ENCODE measurements at regions not wholly inside any gene's neighbourhood (a gene's known extent, or its start where the extent isn't known, plus 50 kb on each side); places are given as distances from the start of the nearest gene placed in this dataset.
"Not testable (repeated sequence)": the region's sequence is repeated elsewhere in the genome, so short reads cannot be mapped to it uniquely, and the experiment has no call there.

DNA sequence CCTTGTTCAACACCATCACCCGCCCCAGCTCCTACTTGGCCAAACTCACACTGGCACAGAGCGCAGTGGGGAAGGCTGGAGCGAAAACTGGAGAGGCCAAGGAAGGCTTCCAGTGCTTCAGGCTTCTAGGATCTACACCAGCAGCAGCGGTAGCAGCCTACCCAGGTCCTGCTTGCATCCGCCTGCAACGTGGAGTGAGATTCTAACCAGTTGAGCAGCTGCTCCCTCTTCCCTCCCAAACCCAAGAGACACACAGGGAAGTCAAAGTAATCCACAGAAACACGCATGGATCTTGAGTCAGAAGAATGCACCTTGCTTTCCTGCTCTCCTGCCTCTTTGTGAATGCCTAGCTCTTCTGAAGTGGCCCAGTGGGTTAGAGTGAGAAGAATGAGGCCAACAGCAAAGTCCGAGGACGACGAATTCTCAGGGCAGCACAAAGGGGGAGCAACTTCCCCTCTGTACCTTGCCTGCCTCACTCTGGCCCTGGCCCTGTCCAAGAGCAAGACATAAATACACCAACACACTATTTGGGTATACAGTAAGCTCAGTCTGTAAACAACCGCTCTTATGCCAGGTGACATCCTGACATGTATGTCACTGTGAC lies 95.9 kb upstream of the FOXQ1 start:
- peaks cover 5% of the 10 kb centered on the region for H3K4me1 Mint-ChIP-seq
- no peaks in the 10 kb centered on the region for H3K27me3 Mint-ChIP-seq (ENCODE audit: low read depth)
- TF ChIP-seq, protein P1, sequence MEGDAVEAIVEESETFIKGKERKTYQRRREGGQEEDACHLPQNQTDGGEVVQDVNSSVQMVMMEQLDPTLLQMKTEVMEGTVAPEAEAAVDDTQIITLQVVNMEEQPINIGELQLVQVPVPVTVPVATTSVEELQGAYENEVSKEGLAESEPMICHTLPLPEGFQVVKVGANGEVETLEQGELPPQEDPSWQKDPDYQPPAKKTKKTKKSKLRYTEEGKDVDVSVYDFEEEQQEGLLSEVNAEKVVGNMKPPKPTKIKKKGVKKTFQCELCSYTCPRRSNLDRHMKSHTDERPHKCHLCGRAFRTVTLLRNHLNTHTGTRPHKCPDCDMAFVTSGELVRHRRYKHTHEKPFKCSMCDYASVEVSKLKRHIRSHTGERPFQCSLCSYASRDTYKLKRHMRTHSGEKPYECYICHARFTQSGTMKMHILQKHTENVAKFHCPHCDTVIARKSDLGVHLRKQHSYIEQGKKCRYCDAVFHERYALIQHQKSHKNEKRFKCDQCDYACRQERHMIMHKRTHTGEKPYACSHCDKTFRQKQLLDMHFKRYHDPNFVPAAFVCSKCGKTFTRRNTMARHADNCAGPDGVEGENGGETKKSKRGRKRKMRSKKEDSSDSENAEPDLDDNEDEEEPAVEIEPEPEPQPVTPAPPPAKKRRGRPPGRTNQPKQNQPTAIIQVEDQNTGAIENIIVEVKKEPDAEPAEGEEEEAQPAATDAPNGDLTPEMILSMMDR (IDR thresholded peaks at IDR 0.05; ENCODE audit: unreplicated experiment in 3 of 3): no peak
- H3K9me3 Mint-ChIP-seq: no peaks in the 10 kb centered on the region
- no peak overlapping the region for H3K4me3 Mint-ChIP-seq
- H3K36me3 Mint-ChIP-seq (ENCODE audit: low read depth): no peaks in the 10 kb centered on the region
- no peak overlapping the region for H3K27ac Mint-ChIP-seq

DNA sequence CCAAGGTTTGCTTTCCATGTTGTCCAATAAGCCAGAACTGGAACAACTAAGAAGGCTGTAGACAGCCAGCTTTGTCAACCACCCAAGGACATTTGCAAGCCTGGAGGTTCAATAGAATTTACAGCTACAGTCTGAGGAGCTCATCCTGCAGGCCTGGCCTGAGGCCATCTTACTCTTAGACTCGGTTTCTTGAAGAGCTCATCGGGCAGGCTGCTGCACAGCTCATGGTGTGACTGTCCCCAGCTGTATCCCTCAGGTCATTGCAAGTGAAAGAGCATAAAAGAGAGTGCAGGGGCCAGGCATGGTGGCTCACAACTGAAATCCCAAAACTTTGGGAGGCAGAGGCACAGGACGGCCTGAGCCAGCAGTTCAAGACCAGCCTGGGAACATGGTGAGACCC lies 96.9 kb upstream of the FOXQ1 start:
- TF ChIP-seq, protein P1 (IDR thresholded peaks at IDR 0.05; ENCODE audit: unreplicated experiment in 3 of 3): no peak
- Mint-ChIP-seq H3K4me1 (peaks cover 5% of the 10 kb centered on the region), H3K27me3 (ENCODE audit: low read depth) (no peaks in the 10 kb centered on the region), H3K4me3 (no peak overlapping the region), H3K9me3 (no peaks in the 10 kb centered on the region), H3K36me3 (ENCODE audit: low read depth) (no peaks in the 10 kb centered on the region), H3K27ac (no peak overlapping the region)

DNA sequence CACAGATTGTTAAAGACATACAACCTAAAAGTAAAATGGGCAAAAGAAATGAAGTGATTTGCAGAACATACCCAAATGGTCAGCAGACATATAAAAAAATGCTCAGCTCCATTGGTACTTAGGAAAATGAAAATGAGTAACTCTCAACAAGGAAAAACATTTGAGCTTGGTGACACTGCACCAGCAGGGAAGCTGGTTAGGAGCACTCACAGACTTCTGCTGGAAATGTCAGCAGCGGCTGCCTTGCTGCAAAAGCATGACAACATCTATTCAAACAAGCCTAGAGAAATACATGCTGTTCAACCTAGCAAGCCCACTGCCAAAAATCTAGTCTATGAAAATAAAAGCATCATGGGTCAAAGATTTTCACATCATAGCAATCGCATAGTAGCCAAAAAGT lies 99.0 kb upstream of the FOXQ1 start:
- peaks cover 5% of the 10 kb centered on the region for H3K4me1 Mint-ChIP-seq
- no peak overlapping the region for H3K27ac Mint-ChIP-seq
- no peak overlapping the region for H3K4me3 Mint-ChIP-seq
- H3K9me3 Mint-ChIP-seq: no peaks in the 10 kb centered on the region
- H3K27me3 Mint-ChIP-seq (ENCODE audit: low read depth): no peaks in the 10 kb centered on the region
- TF ChIP-seq, protein P1 (IDR thresholded peaks at IDR 0.05; ENCODE audit: unreplicated experiment in 3 of 3): no peak
- H3K36me3 Mint-ChIP-seq (ENCODE audit: low read depth): no peaks in the 10 kb centered on the region

DNA sequence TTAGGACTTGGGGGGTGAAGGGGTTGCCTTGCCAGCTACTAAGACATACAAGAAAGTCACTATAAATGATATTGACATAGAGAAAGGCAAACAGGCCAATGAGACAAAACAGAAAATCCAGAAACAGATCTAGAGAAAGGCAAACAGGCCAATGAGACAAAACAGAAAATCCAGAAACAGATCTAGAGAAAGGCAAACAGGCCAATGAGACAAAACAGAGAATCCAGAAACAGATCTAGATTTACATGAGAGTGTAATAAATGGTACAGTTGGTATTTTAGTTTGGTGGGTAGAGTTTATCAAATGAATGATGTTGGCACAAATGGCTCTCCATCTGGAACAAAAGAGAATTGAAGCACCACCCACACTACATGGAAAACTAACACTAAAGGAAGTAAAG lies 99.8 kb upstream of the FOXQ1 start:
- not testable (repeated sequence) for H3K4me1 Mint-ChIP-seq; H3K36me3 Mint-ChIP-seq (ENCODE audit: low read depth); H3K27me3 Mint-ChIP-seq (ENCODE audit: low read depth); H3K9me3 Mint-ChIP-seq; H3K4me3 Mint-ChIP-seq; H3K27ac Mint-ChIP-seq

DNA sequence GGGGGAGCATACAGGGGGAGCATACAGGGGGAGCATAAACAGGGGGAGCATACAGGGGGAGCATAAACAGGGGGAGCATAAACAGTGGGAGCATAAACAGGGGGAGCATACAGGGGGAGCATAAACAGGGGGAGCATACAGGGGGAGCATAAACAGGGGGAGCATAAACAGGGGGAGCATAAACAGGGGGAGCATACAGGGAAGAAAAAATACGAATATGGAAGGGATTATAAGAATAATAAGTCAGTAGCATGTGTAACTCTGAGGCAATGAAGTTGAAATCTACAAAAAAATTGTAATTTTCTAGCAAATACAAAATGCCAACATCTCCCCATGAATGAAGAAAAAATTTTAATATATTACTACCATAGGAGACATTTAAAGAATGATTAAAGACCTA lies 101.3 kb upstream of the FOXQ1 start:
- H3K9me3 Mint-ChIP-seq; H3K4me1 Mint-ChIP-seq; H3K27ac Mint-ChIP-seq; H3K27me3 Mint-ChIP-seq (ENCODE audit: low read depth); H3K4me3 Mint-ChIP-seq; H3K36me3 Mint-ChIP-seq (ENCODE audit: low read depth): not testable (repeated sequence)

DNA sequence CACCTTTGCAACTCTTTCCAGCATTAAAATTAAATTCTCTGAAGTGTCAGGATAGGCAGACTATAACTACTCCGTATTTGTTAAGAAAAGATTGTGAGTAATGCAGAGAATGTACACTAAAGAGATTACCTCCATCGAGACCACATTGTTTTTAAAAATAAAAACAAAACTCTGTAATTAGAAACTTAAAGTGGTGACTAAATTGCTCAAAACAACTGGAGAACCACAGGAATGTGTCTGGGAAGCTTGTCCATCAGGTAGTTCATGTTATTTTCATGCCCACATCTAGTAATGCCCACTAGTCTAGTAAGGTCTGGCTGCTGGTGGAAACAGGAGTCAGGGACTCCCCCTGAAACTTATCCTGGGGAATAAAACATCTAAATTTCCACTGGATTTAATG lies 103.0 kb upstream of the FOXQ1 start:
- no peaks in the 10 kb centered on the region for H3K4me1 Mint-ChIP-seq

DNA sequence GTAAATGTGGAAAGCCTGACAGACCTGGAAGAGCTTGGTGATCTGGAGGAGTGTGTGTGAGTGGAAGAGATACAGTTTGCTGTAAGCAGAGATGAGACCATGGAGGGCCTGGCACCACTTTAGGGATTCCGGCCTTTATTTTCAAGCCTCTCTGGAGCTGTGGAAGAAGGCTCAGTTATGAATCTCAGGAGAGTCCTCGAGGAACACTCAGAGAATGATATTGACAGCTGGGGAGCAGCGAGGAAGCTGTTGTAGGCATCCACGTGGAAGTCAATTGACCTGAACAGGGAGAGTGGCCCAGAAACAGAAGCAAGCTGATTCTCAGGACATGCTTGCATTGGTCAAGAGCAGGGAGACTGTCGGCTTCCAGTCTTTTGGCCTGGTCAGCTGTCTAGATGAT lies 108.4 kb upstream of the FOXQ1 start:
- Mint-ChIP-seq H3K36me3 (ENCODE audit: low read depth) (no peaks in the 10 kb centered on the region), H3K4me3 (no peak overlapping the region), H3K4me1 (peaks cover 9% of the 10 kb centered on the region), H3K27me3 (ENCODE audit: low read depth) (peaks cover 16% of the 10 kb centered on the region), H3K9me3 (no peaks in the 10 kb centered on the region), H3K27ac (no peak overlapping the region)
- TF ChIP-seq, protein P1 (IDR thresholded peaks at IDR 0.05; ENCODE audit: unreplicated experiment in 3 of 3): no peak

More for the DNA sequence above, 103.0 kb upstream of the FOXQ1 start:
- Mint-ChIP-seq H3K36me3 (ENCODE audit: low read depth) (no peaks in the 10 kb centered on the region), H3K9me3 (no peaks in the 10 kb centered on the region), H3K4me3 (no peak overlapping the region), H3K27ac (no peak overlapping the region), H3K27me3 (ENCODE audit: low read depth) (peaks cover 3% of the 10 kb centered on the region)
- TF ChIP-seq, protein P1 (IDR thresholded peaks at IDR 0.05; ENCODE audit: unreplicated experiment in 3 of 3): no peak

All from nephron (organoid).